ENCODE measurements at regions not wholly inside any gene's neighbourhood (a gene's known extent, or its start where the extent isn't known, plus 50 kb on each side); places are given as distances from the start of the nearest gene placed in this dataset.

- H3K4me3 ChIP-seq (ENCODE audit: low read length) = no peak overlapping the region
- TF ChIP-seq CTCF (IDR thresholded peaks at IDR 0.05; ENCODE audit: insufficient read depth, low read depth, low read length, missing control alignments) = no peak
- DNase-seq (ENCODE audit: low read depth) = no peak
Observed at GRCh38 chr13:67990868-67991267, 760.7 kb upstream of the PCDH9 start.

GRCh38 chr13:67986234-67986633 is 756.1 kb upstream of the PCDH9 start:
- no peak for TF ChIP-seq CTCF (IDR thresholded peaks at IDR 0.05; ENCODE audit: insufficient read depth, low read depth, low read length, missing control alignments)
- no peak for DNase-seq (ENCODE audit: low read depth)
- H3K4me3 ChIP-seq (ENCODE audit: low read length) = no peak overlapping the region

- H3K4me3 ChIP-seq (ENCODE audit: low read length) = no peak overlapping the region
- no peak for DNase-seq (ENCODE audit: low read depth)
Observed at GRCh38 chr13:67977066-67977465, 746.9 kb upstream of the PCDH9 start.

GRCh38 chr13:67971291-67971690 is 741.2 kb upstream of the PCDH9 start:
- no peak for TF ChIP-seq CTCF (IDR thresholded peaks at IDR 0.05; ENCODE audit: insufficient read depth, low read depth, low read length, missing control alignments)
- no peak for DNase-seq (ENCODE audit: low read depth)
- no peak overlapping the region for H3K4me3 ChIP-seq (ENCODE audit: low read length)

More at GRCh38 chr13:67977066-67977465, 746.9 kb upstream of the PCDH9 start:
- TF ChIP-seq CTCF (IDR thresholded peaks at IDR 0.05; ENCODE audit: insufficient read depth, low read depth, low read length, missing control alignments) = no peak

- no peak for TF ChIP-seq CTCF (IDR thresholded peaks at IDR 0.05; ENCODE audit: insufficient read depth, low read depth, low read length, missing control alignments)
- no peak for DNase-seq (ENCODE audit: low read depth)
- no peak overlapping the region for H3K4me3 ChIP-seq (ENCODE audit: low read length)
Observed at GRCh38 chr13:67967031-67967430, 736.9 kb upstream of the PCDH9 start.

- no peak for DNase-seq (ENCODE audit: low read depth)
- no peak overlapping the region for H3K4me3 ChIP-seq (ENCODE audit: low read length)
- TF ChIP-seq CTCF (IDR thresholded peaks at IDR 0.05; ENCODE audit: insufficient read depth, low read depth, low read length, missing control alignments) = no peak
Observed at GRCh38 chr13:67966065-67966464, 735.9 kb upstream of the PCDH9 start.

GRCh38 chr13:67964986-67965385 is 734.9 kb upstream of the PCDH9 start:
- no peak for DNase-seq (ENCODE audit: low read depth)
- no peak overlapping the region for H3K4me3 ChIP-seq (ENCODE audit: low read length)
- no peak for TF ChIP-seq CTCF (IDR thresholded peaks at IDR 0.05; ENCODE audit: insufficient read depth, low read depth, low read length, missing control alignments)

All from epithelial cell of esophagus (primary cell).